ENCODE measurements at regions not wholly inside any gene's neighbourhood (a gene's known extent, or its start where the extent isn't known, plus 50 kb on each side); places are given as distances from the start of the nearest gene placed in this dataset.

DNA sequence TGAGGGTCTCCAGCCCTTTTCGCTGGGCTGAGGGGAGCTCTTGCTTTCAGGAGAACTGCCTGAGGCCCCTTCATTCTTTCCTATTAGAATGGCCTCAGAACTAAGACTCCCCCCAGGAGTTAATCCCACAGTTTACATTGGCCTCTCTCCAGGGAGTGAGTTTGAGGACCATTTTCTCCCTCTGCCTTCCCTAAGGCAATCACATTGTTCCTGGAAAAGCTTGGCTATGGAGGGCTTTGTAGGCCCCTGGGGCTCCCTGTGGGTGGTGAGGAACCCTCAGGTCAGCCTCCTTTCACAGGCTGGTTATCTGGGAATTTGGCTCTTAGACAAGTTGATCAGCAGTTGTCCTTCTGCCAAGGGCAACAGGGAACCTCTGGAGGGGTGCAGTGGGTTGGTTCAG, 343.7 kb downstream of the RPS24 start:
- Histone ChIP-seq H3K4me1 (ENCODE audit: control insufficient read depth in 1 of 2, insufficient read depth in 2 of 2, low read depth in 1 of 2, low read length in 1 of 2) (peaks cover 0 to 30% of the 10 kb centered on the region in 2 experiments; a peak in 1 of 4 replicates), H3K27ac (ENCODE audit: low read depth in 2 of 2, low read length in 1 of 2) (no peak overlapping the region), H3K79me2 (ENCODE audit: insufficient read depth) (no peaks in the 10 kb centered on the region), H3K9ac (no peak overlapping the region), H3F3A (replicated peaks; ENCODE audit: insufficient read depth) (no peaks in the 10 kb centered on the region), H4K20me1 (ENCODE audit: insufficient read depth) (no peaks in the 10 kb centered on the region), H3K4me2 (no peak overlapping the region), H3K27me3 (ENCODE audit: insufficient read depth) (no peaks in the 10 kb centered on the region), H3K9me2 (no peaks in the 10 kb centered on the region), H3K9me3 (no peaks in the 10 kb centered on the region), H3K4me3 (ENCODE audit: low read depth in 2 of 2, low read length in 1 of 2) (no peak overlapping the region), H3K36me3 (replicated peaks in 1 of 2; ENCODE audit: control insufficient read depth in 1 of 2, insufficient read depth in 2 of 2, low read length in 1 of 2) (no peaks in the 10 kb centered on the region), H2AFZ (ENCODE audit: low read depth) (no peak overlapping the region)
- ChIA-PET POLR2A (no interaction called here), CTCF (interaction anchor here (0.7 to 1.7 kb wide), 2 partner anchors 9 to 14 kb away, joined by 3 to 5 read pairs; no protein-coding TSS in a partner anchor)
- DNase-seq: no peak
- WGBS (ENCODE audit: low lambda C conversion rate): no CpG with 5 or more reads among the region's 1 CpG
- TF ChIP-seq GATA2 (CRISPR knock-in tag; IDR thresholded peaks at IDR 0.05) (no peak), NFIC (IDR thresholded peaks at IDR 0.05; ENCODE audit: borderline replicate concordance) (no peak), FOXJ3 (CRISPR knock-in tag; IDR thresholded peaks at IDR 0.05) (no peak), CHD2 (IDR thresholded peaks at IDR 0.05; ENCODE audit: low read length, partially characterized antibody) (no peak), NRF1 (IDR thresholded peaks at IDR 0.05; ENCODE audit: low read depth, low read length) (no peak), GABPA (IDR thresholded peaks at IDR 0.05; ENCODE audit: low read depth) (no peak), MXI1 (IDR thresholded peaks at IDR 0.05; ENCODE audit: low read depth, low read length) (no peak), JUND (IDR thresholded peaks at IDR 0.05) (no peak), EZH2phosphoT487 (IDR thresholded peaks at IDR 0.05; ENCODE audit: borderline replicate concordance, low read depth) (no peak), YY1 (IDR thresholded peaks at IDR 0.05; ENCODE audit: low read depth) (no peak), FOXM1 (IDR thresholded peaks at IDR 0.05; ENCODE audit: low read depth) (no peak), POLR2AphosphoS5 (IDR thresholded peaks at IDR 0.05; ENCODE audit: low read depth, low read length) (no peak), MEF2A (IDR thresholded peaks at IDR 0.05; ENCODE audit: borderline replicate concordance, low read depth) (no peak), SMC3 (IDR thresholded peaks at IDR 0.05; ENCODE audit: low read depth, low read length) (no peak)
- TF ChIP-seq, protein P1, sequence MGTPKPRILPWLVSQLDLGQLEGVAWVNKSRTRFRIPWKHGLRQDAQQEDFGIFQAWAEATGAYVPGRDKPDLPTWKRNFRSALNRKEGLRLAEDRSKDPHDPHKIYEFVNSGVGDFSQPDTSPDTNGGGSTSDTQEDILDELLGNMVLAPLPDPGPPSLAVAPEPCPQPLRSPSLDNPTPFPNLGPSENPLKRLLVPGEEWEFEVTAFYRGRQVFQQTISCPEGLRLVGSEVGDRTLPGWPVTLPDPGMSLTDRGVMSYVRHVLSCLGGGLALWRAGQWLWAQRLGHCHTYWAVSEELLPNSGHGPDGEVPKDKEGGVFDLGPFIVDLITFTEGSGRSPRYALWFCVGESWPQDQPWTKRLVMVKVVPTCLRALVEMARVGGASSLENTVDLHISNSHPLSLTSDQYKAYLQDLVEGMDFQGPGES (IDR thresholded peaks at IDR 0.05; ENCODE audit: low read depth, low read length): no peak
- TF ChIP-seq, protein P2, sequence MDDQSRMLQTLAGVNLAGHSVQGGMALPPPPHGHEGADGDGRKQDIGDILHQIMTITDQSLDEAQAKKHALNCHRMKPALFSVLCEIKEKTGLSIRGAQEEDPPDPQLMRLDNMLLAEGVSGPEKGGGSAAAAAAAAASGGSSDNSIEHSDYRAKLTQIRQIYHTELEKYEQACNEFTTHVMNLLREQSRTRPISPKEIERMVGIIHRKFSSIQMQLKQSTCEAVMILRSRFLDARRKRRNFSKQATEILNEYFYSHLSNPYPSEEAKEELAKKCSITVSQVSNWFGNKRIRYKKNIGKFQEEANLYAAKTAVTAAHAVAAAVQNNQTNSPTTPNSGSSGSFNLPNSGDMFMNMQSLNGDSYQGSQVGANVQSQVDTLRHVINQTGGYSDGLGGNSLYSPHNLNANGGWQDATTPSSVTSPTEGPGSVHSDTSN (IDR thresholded peaks at IDR 0.05): no peak
- TF ChIP-seq, protein P3, sequence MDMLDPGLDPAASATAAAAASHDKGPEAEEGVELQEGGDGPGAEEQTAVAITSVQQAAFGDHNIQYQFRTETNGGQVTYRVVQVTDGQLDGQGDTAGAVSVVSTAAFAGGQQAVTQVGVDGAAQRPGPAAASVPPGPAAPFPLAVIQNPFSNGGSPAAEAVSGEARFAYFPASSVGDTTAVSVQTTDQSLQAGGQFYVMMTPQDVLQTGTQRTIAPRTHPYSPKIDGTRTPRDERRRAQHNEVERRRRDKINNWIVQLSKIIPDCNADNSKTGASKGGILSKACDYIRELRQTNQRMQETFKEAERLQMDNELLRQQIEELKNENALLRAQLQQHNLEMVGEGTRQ (IDR thresholded peaks at IDR 0.05; ENCODE audit: borderline replicate concordance, low read depth, low read length): no peak
- TF ChIP-seq, protein P4, sequence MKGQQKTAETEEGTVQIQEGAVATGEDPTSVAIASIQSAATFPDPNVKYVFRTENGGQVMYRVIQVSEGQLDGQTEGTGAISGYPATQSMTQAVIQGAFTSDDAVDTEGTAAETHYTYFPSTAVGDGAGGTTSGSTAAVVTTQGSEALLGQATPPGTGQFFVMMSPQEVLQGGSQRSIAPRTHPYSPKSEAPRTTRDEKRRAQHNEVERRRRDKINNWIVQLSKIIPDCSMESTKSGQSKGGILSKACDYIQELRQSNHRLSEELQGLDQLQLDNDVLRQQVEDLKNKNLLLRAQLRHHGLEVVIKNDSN (IDR thresholded peaks at IDR 0.05; ENCODE audit: borderline replicate concordance, low read depth): no peak
- TF ChIP-seq, protein P5, sequence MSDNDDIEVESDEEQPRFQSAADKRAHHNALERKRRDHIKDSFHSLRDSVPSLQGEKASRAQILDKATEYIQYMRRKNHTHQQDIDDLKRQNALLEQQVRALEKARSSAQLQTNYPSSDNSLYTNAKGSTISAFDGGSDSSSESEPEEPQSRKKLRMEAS (IDR thresholded peaks at IDR 0.05; ENCODE audit: low read depth): no peak
- TF ChIP-seq, protein P6, sequence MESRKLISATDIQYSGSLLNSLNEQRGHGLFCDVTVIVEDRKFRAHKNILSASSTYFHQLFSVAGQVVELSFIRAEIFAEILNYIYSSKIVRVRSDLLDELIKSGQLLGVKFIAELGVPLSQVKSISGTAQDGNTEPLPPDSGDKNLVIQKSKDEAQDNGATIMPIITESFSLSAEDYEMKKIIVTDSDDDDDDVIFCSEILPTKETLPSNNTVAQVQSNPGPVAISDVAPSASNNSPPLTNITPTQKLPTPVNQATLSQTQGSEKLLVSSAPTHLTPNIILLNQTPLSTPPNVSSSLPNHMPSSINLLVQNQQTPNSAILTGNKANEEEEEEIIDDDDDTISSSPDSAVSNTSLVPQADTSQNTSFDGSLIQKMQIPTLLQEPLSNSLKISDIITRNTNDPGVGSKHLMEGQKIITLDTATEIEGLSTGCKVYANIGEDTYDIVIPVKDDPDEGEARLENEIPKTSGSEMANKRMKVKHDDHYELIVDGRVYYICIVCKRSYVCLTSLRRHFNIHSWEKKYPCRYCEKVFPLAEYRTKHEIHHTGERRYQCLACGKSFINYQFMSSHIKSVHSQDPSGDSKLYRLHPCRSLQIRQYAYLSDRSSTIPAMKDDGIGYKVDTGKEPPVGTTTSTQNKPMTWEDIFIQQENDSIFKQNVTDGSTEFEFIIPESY (IDR thresholded peaks at IDR 0.05; ENCODE audit: borderline replicate concordance, low read depth): no peak
